ENCODE measurements at regions not wholly inside any gene's neighbourhood (a gene's known extent, or its start where the extent isn't known, plus 50 kb on each side); places are given as distances from the start of the nearest gene placed in this dataset.

DNA sequence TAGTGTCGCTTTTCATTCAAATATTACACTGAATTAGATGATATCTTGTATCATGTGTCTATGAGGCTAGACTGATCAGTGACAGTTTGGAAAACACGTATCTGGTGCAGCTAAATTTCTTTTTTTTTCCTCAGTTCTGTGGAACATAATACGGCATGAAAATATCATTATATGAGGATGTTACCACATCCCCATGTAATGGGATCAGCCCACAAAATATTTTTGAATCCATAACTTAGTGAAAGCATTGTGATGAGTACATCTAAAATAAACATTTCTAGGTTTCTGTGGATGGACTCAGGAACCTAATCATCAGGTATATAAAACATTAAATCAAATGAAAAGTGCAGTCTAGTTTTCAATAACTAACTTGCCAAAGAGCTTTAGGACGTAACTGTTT lies 356.3 kb downstream of the USP25 start:
- no peak for DNase-seq (ENCODE audit: low spot score)
- peaks cover 21% of the 10 kb centered on the region for H3K4me1 Mint-ChIP-seq (ENCODE audit: low read depth)
- H3K27me3 Mint-ChIP-seq (ENCODE audit: low read depth), result no peaks in the 10 kb centered on the region
- TF ChIP-seq, protein P1, sequence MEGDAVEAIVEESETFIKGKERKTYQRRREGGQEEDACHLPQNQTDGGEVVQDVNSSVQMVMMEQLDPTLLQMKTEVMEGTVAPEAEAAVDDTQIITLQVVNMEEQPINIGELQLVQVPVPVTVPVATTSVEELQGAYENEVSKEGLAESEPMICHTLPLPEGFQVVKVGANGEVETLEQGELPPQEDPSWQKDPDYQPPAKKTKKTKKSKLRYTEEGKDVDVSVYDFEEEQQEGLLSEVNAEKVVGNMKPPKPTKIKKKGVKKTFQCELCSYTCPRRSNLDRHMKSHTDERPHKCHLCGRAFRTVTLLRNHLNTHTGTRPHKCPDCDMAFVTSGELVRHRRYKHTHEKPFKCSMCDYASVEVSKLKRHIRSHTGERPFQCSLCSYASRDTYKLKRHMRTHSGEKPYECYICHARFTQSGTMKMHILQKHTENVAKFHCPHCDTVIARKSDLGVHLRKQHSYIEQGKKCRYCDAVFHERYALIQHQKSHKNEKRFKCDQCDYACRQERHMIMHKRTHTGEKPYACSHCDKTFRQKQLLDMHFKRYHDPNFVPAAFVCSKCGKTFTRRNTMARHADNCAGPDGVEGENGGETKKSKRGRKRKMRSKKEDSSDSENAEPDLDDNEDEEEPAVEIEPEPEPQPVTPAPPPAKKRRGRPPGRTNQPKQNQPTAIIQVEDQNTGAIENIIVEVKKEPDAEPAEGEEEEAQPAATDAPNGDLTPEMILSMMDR (IDR thresholded peaks at IDR 0.05), result no peak
- no peaks in the 10 kb centered on the region for H3K9me3 Mint-ChIP-seq (ENCODE audit: low read depth)
- no peaks in the 10 kb centered on the region for H3K36me3 Mint-ChIP-seq (ENCODE audit: low read depth)
- no peak overlapping the region for H3K27ac Mint-ChIP-seq (ENCODE audit: unreplicated experiment)
- H3K4me3 Mint-ChIP-seq (ENCODE audit: unreplicated experiment), result no peak overlapping the region

DNA sequence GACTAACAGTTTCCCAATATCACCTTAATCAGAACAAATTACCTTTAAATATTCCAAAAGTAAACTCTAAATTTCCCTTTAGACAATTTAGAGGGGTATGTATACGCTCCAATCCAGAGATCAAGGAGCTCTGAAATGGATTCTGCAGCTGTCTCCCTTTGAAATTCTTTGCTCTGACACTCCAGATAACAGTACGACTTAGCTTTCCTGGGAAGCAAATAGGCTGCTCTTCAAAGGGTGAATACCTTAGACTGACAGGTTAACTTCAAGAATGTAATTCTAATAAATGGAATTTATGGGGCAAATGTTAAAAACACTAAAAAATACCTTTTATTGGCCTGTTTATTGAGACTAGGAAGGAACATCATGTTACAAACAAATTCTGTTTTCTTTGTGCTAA lies 357.2 kb downstream of the USP25 start:
- no peaks in the 10 kb centered on the region for H3K27me3 Mint-ChIP-seq (ENCODE audit: low read depth)
- TF ChIP-seq, protein P1 (IDR thresholded peaks at IDR 0.05), result no peak
- H3K36me3 Mint-ChIP-seq (ENCODE audit: low read depth), result no peaks in the 10 kb centered on the region
- no peaks in the 10 kb centered on the region for H3K9me3 Mint-ChIP-seq (ENCODE audit: low read depth)
- no peak overlapping the region for H3K27ac Mint-ChIP-seq (ENCODE audit: unreplicated experiment)
- no peak for DNase-seq (ENCODE audit: low spot score)
- peaks cover 21% of the 10 kb centered on the region for H3K4me1 Mint-ChIP-seq (ENCODE audit: low read depth)
- H3K4me3 Mint-ChIP-seq (ENCODE audit: unreplicated experiment), result no peak overlapping the region

DNA sequence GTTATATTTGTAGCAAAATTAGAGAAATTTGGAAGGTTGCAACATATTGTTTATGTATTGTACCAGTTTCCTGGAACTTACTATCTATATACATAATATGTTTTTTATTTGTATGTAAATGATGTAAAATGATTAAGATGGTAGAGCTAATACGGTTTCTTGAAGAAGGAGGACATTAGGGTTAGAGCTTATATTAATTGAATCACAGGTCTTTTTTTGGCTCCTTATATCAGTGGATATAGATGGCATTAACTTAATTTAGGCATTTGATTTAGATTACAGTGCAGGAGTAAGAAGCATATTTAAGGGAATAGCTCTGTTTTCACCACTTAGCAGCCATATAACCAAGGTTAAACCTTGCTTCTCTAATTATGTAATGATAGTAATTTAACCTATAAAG lies 357.7 kb downstream of the USP25 start:
- DNase-seq (ENCODE audit: low spot score), result no peak
- Mint-ChIP-seq H3K36me3 (ENCODE audit: low read depth) (no peaks in the 10 kb centered on the region), H3K9me3 (ENCODE audit: low read depth) (no peaks in the 10 kb centered on the region), H3K4me3 (ENCODE audit: unreplicated experiment) (no peak overlapping the region), H3K4me1 (ENCODE audit: low read depth) (peaks cover 19% of the 10 kb centered on the region), H3K27me3 (ENCODE audit: low read depth) (no peaks in the 10 kb centered on the region), H3K27ac (ENCODE audit: unreplicated experiment) (no peak overlapping the region)
- TF ChIP-seq, protein P1 (IDR thresholded peaks at IDR 0.05), result no peak

DNA sequence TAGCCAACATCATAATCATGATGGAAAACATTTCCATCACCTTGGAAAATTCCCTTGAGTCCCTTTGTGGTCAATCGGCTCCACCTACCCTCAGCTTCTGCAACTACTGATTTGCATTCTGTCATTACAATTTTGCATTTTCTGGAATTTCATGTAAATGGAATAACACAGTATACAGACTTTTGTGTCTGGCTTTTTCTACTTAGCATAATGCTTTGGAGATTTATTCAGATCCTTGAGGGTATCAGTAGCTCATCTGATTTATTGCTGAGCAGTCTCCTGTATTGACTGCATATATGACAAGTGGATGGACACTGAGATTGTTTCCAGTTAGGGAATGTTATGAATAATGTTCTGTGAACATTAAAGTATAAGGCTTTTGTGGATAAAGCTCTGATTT lies 358.3 kb downstream of the USP25 start:
- H3K27me3 Mint-ChIP-seq (ENCODE audit: low read depth), result no peaks in the 10 kb centered on the region
- H3K4me3 Mint-ChIP-seq (ENCODE audit: unreplicated experiment), result no peak overlapping the region
- TF ChIP-seq, protein P1 (IDR thresholded peaks at IDR 0.05), result no peak
- H3K4me1 Mint-ChIP-seq (ENCODE audit: low read depth), result peaks cover 19% of the 10 kb centered on the region
- H3K27ac Mint-ChIP-seq (ENCODE audit: unreplicated experiment), result no peak overlapping the region
- H3K9me3 Mint-ChIP-seq (ENCODE audit: low read depth), result no peaks in the 10 kb centered on the region
- H3K36me3 Mint-ChIP-seq (ENCODE audit: low read depth), result no peaks in the 10 kb centered on the region
- DNase-seq (ENCODE audit: low spot score), result no peak

DNA sequence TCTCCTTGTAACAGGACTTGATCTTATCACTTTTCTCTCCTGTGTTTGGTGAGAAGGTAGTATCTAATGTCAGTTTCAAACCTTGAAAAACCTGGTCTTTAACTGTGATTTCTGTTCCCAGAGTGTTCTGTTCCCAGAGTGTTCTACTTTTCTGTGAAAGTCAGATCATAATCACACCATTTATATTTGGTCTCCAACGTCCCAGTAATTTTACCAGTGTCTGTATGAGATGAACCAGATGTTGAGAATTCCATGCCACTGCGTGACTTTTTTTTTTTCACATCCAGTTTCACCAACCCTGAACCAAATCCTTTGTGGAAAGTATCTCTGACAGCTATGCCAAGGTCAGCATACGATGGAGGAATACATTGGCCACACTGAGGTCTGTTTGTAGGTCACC lies 365.2 kb downstream of the USP25 start:
- H3K27me3 Mint-ChIP-seq (ENCODE audit: low read depth), result no peaks in the 10 kb centered on the region
- no peaks in the 10 kb centered on the region for H3K36me3 Mint-ChIP-seq (ENCODE audit: low read depth)
- no peaks in the 10 kb centered on the region for H3K9me3 Mint-ChIP-seq (ENCODE audit: low read depth)
- H3K4me1 Mint-ChIP-seq (ENCODE audit: low read depth), result peaks cover 12% of the 10 kb centered on the region
- TF ChIP-seq, protein P1 (IDR thresholded peaks at IDR 0.05), result no peak
- H3K27ac Mint-ChIP-seq (ENCODE audit: unreplicated experiment), result no peak overlapping the region
- no peak for DNase-seq (ENCODE audit: low spot score)
- no peak overlapping the region for H3K4me3 Mint-ChIP-seq (ENCODE audit: unreplicated experiment)

Data from chondrocyte (in vitro differentiated cells).